ENCODE measurements at regions not wholly inside any gene's neighbourhood (a gene's known extent, or its start where the extent isn't known, plus 50 kb on each side); places are given as distances from the start of the nearest gene placed in this dataset.
"Not testable (repeated sequence)": the region's sequence is repeated elsewhere in the genome, so short reads cannot be mapped to it uniquely, and the experiment has no call there.

GRCh38 chr4:104643805-104644204 lies 149.1 kb upstream of the CXXC4 start:
- H3K9ac ChIP-seq, result no peak overlapping the region
- no peaks in the 10 kb centered on the region for H4K20me1 ChIP-seq
- H3K4me1 ChIP-seq, result no peaks in the 10 kb centered on the region
- no peaks in the 10 kb centered on the region for H3K9me3 ChIP-seq
- no peaks in the 10 kb centered on the region for H3K27me3 ChIP-seq
- H3K36me3 ChIP-seq, result no peaks in the 10 kb centered on the region
- H3K4me2 ChIP-seq, result no peak overlapping the region
- no peak for TF ChIP-seq Cebpa-rat (IDR thresholded peaks at IDR 0.05)
- no peak overlapping the region for H3K27ac ChIP-seq
- H3K4me3 ChIP-seq, result no peak overlapping the region

- Histone ChIP-seq H3K36me3 (no peaks in the 10 kb centered on the region), H3K27ac (no peak overlapping the region), H3K9ac (no peak overlapping the region), H3K4me2 (no peak overlapping the region), H4K20me1 (no peaks in the 10 kb centered on the region), H3K4me3 (no peak overlapping the region), H3K27me3 (no peaks in the 10 kb centered on the region), H3K9me3 (0 out of 2 replicates have a peak, but pooled peaks cover 5% of the 10 kb centered on the region), H3K4me1 (no peaks in the 10 kb centered on the region)
- no peak for TF ChIP-seq Cebpa-rat (IDR thresholded peaks at IDR 0.05)
Observed at GRCh38 chr4:104649631-104650030, 154.9 kb upstream of the CXXC4 start.

- H3K27ac ChIP-seq, H3K9ac ChIP-seq, H3K4me2 ChIP-seq, H3K27me3 ChIP-seq, H3K4me1 ChIP-seq, H3K36me3 ChIP-seq, H3K9me3 ChIP-seq, H3K4me3 ChIP-seq, H4K20me1 ChIP-seq: not testable (repeated sequence)
Observed at GRCh38 chr4:104662269-104662668, 167.6 kb upstream of the CXXC4 start.

- no peaks in the 10 kb centered on the region for H3K36me3 ChIP-seq
- TF ChIP-seq Cebpa-rat (IDR thresholded peaks at IDR 0.05), result no peak
- H3K9ac ChIP-seq, result no peak overlapping the region
- no peaks in the 10 kb centered on the region for H4K20me1 ChIP-seq
- H3K27ac ChIP-seq, result no peak overlapping the region
- H3K4me2 ChIP-seq, result no peak overlapping the region
- H3K9me3 ChIP-seq, result no peaks in the 10 kb centered on the region
- no peak overlapping the region for H3K4me3 ChIP-seq
- no peaks in the 10 kb centered on the region for H3K27me3 ChIP-seq
- no peaks in the 10 kb centered on the region for H3K4me1 ChIP-seq
Observed at GRCh38 chr4:104677116-104677515, 182.4 kb upstream of the CXXC4 start.

GRCh38 chr4:104682311-104682710 lies 187.6 kb upstream of the CXXC4 start:
- no peak for TF ChIP-seq Cebpa-rat (IDR thresholded peaks at IDR 0.05)
- no peaks in the 10 kb centered on the region for H3K36me3 ChIP-seq
- no peaks in the 10 kb centered on the region for H3K9me3 ChIP-seq
- no peak overlapping the region for H3K4me3 ChIP-seq
- H3K4me1 ChIP-seq, result no peaks in the 10 kb centered on the region
- H4K20me1 ChIP-seq, result no peaks in the 10 kb centered on the region
- no peak overlapping the region for H3K9ac ChIP-seq
- no peak overlapping the region for H3K4me2 ChIP-seq
- no peak overlapping the region for H3K27ac ChIP-seq
- no peaks in the 10 kb centered on the region for H3K27me3 ChIP-seq

GRCh38 chr4:104693601-104694201 lies 199.0 kb upstream of the CXXC4 start:
- TF ChIP-seq Cebpa-rat (IDR thresholded peaks at IDR 0.05), result no peak
- Histone ChIP-seq H3K4me1 (no peaks in the 10 kb centered on the region), H3K27ac (no peak overlapping the region), H3K4me2 (no peak overlapping the region), H3K4me3 (no peak overlapping the region), H3K36me3 (no peaks in the 10 kb centered on the region), H3K27me3 (no peaks in the 10 kb centered on the region), H4K20me1 (no peaks in the 10 kb centered on the region), H3K9me3 (no peaks in the 10 kb centered on the region), H3K9ac (no peak overlapping the region)

- Histone ChIP-seq H3K36me3 (no peaks in the 10 kb centered on the region), H3K9ac (no peak overlapping the region), H3K9me3 (no peaks in the 10 kb centered on the region), H3K27me3 (no peaks in the 10 kb centered on the region), H4K20me1 (no peaks in the 10 kb centered on the region), H3K27ac (no peak overlapping the region), H3K4me1 (no peaks in the 10 kb centered on the region), H3K4me3 (no peak overlapping the region), H3K4me2 (no peak overlapping the region)
- no peak for TF ChIP-seq Cebpa-rat (IDR thresholded peaks at IDR 0.05)
Observed at GRCh38 chr4:104716584-104716983, 221.9 kb upstream of the CXXC4 start.

GRCh38 chr4:104719539-104720230 lies 225.0 kb upstream of the CXXC4 start:
- no peak for TF ChIP-seq Cebpa-rat (IDR thresholded peaks at IDR 0.05)
- Histone ChIP-seq H3K27me3 (no peaks in the 10 kb centered on the region), H3K4me3 (no peak overlapping the region), H3K9me3 (no peaks in the 10 kb centered on the region), H4K20me1 (no peaks in the 10 kb centered on the region), H3K4me2 (no peak overlapping the region), H3K9ac (no peak overlapping the region), H3K4me1 (no peaks in the 10 kb centered on the region), H3K27ac (no peak overlapping the region), H3K36me3 (no peaks in the 10 kb centered on the region)

- Histone ChIP-seq H3K4me2 (no peak overlapping the region), H3K36me3 (no peaks in the 10 kb centered on the region), H3K27ac (no peak overlapping the region), H3K27me3 (no peaks in the 10 kb centered on the region), H4K20me1 (no peaks in the 10 kb centered on the region), H3K4me3 (no peak overlapping the region), H3K9ac (no peak overlapping the region), H3K9me3 (no peaks in the 10 kb centered on the region), H3K4me1 (no peaks in the 10 kb centered on the region)
- no peak for TF ChIP-seq Cebpa-rat (IDR thresholded peaks at IDR 0.05)
Observed at GRCh38 chr4:104722467-104722866, 227.8 kb upstream of the CXXC4 start.

GRCh38 chr4:104726002-104726401 lies 231.3 kb upstream of the CXXC4 start:
- no peak overlapping the region for H3K27ac ChIP-seq
- no peaks in the 10 kb centered on the region for H3K27me3 ChIP-seq
- no peaks in the 10 kb centered on the region for H4K20me1 ChIP-seq
- H3K4me2 ChIP-seq, result no peak overlapping the region
- TF ChIP-seq Cebpa-rat (IDR thresholded peaks at IDR 0.05), result no peak
- H3K9me3 ChIP-seq, result no peaks in the 10 kb centered on the region
- no peak overlapping the region for H3K9ac ChIP-seq
- no peaks in the 10 kb centered on the region for H3K4me1 ChIP-seq
- no peak overlapping the region for H3K4me3 ChIP-seq
- H3K36me3 ChIP-seq, result no peaks in the 10 kb centered on the region

Data from BLaER1 (cell line).